T-helper 2 cell treated with Interferon-gamma antibody and Interleukin-4, amounts not matched to agents 100 ng/mL and 5 ng/mL, for 36 hours (primary cell): ENCODE measurements at regions not wholly inside any gene's neighbourhood (a gene's known extent, or its start where the extent isn't known, plus 50 kb on each side); places are given as distances from the start of the nearest gene placed in this dataset.

Experiments
- intact Hi-C: fragments of 100-400 bp; cut with micrococcal nuclease; formaldehyde crosslinking; loops from one replicate; pipeline ENCODE4 v1.15.1; 2023

GRCh38 chr4:178523038-178523437 is 1080.8 kb upstream of the AGA start:
- intact Hi-C loops: no loop called here

- intact Hi-C loops: no loop called here
These were observed 1093.8 kb upstream of the AGA start for GRCh38 chr4:178535939-178536579.

GRCh38 chr4:178553201-178553600 is 1111.0 kb upstream of the AGA start:
- intact Hi-C loops: no loop called here

- intact Hi-C loops: no loop called here
These were observed 1112.1 kb upstream of the AGA start for GRCh38 chr4:178554352-178554751.

GRCh38 chr4:178556796-178557195 is 1114.6 kb upstream of the AGA start:
- intact Hi-C loops: no loop called here

- intact Hi-C loops: no loop called here
These were observed 1135.7 kb upstream of the AGA start for GRCh38 chr4:178577933-178578332.

GRCh38 chr4:178595500-178596138 is 1153.4 kb upstream of the AGA start:
- intact Hi-C loops: no loop called here

- intact Hi-C loops: no loop called here
These were observed 1156.4 kb upstream of the AGA start for GRCh38 chr4:178598672-178599071.

- intact Hi-C loops: no loop called here
These were observed 1157.3 kb upstream of the AGA start for GRCh38 chr4:178599521-178599920.

GRCh38 chr4:178602833-178603232 is 1160.6 kb upstream of the AGA start:
- intact Hi-C loops: no loop called here

GRCh38 chr4:178611062-178611461 is 1168.8 kb upstream of the AGA start:
- intact Hi-C loops: no loop called here

GRCh38 chr4:178612733-178613132 is 1170.5 kb upstream of the AGA start:
- intact Hi-C loops: no loop called here

- intact Hi-C loops: no loop called here
These were observed 1190.2 kb upstream of the AGA start for GRCh38 chr4:178632415-178632814.

- intact Hi-C loops: no loop called here
These were observed 1191.0 kb upstream of the AGA start for GRCh38 chr4:178633263-178633662.

GRCh38 chr4:178664621-178665020 is 1222.4 kb upstream of the AGA start:
- intact Hi-C loops: no loop called here

GRCh38 chr4:178665916-178666315 is 1223.7 kb upstream of the AGA start:
- intact Hi-C loops: no loop called here

- intact Hi-C loops: no loop called here
These were observed 1229.5 kb upstream of the AGA start for GRCh38 chr4:178671766-178672165.

GRCh38 chr4:178672512-178672911 is 1230.3 kb upstream of the AGA start:
- intact Hi-C loops: no loop called here

- intact Hi-C loops: no loop called here
These were observed 1239.6 kb upstream of the AGA start for GRCh38 chr4:178681871-178682270.

- intact Hi-C loops: no loop called here
These were observed 1247.7 kb upstream of the AGA start for GRCh38 chr4:178689926-178690325.

- intact Hi-C loops: no loop called here
These were observed 1251.6 kb upstream of the AGA start for GRCh38 chr4:178693816-178694215.

- intact Hi-C loops: no loop called here
These were observed 1254.3 kb upstream of the AGA start for GRCh38 chr4:178696515-178696914.

GRCh38 chr4:178712486-178712885 is 1270.2 kb upstream of the AGA start:
- intact Hi-C loops: no loop called here
